ENCODE measurements at regions not wholly inside any gene's neighbourhood (a gene's known extent, or its start where the extent isn't known, plus 50 kb on each side); places are given as distances from the start of the nearest gene placed in this dataset.

DNA sequence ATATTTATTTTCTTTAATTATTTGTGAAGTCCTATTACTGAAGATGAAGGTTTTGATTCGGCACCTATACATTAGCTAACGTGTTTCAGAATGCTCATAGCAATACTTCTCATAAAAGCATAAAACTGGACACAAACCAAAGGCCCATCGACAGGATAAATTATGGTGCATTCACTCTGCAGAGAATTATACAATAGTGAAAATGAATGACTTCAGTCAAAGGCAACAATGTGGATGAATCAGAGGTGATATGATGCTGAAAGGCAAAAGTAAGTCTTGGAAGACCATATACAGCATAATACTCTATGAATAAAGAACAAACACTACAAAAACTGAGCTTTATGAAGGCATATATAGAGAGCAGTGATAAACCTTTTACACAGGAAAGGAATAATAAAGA is 156.6 kb upstream of the EGLN3 start:
- no peak for TF ChIP-seq EP300 (IDR thresholded peaks at IDR 0.05)
- TF ChIP-seq, protein P1, sequence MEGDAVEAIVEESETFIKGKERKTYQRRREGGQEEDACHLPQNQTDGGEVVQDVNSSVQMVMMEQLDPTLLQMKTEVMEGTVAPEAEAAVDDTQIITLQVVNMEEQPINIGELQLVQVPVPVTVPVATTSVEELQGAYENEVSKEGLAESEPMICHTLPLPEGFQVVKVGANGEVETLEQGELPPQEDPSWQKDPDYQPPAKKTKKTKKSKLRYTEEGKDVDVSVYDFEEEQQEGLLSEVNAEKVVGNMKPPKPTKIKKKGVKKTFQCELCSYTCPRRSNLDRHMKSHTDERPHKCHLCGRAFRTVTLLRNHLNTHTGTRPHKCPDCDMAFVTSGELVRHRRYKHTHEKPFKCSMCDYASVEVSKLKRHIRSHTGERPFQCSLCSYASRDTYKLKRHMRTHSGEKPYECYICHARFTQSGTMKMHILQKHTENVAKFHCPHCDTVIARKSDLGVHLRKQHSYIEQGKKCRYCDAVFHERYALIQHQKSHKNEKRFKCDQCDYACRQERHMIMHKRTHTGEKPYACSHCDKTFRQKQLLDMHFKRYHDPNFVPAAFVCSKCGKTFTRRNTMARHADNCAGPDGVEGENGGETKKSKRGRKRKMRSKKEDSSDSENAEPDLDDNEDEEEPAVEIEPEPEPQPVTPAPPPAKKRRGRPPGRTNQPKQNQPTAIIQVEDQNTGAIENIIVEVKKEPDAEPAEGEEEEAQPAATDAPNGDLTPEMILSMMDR (IDR thresholded peaks at IDR 0.05), result no peak
